Heart left ventricle (tissue), 16 donors: ENCODE measurements at regions not wholly inside any gene's neighbourhood (a gene's known extent, or its start where the extent isn't known, plus 50 kb on each side); places are given as distances from the start of the nearest gene placed in this dataset.

Experiments
- ATAC-seq, 4 donors: fragments of 200-7000 bp; cut with Tn5 transposase; one replicate each; pipeline ENCODE4 v1.9.1; 2020 to 2022; ENCODE audit warnings: moderate library complexity in 4 of 4, mild to moderate bottlenecking in 3 of 4, moderate number of reproducible peaks in 1 of 4
- DNase-seq, 5 donors: peaks; one replicate each; pipeline ENCODE4 v3.0.0-alpha.2; 2020
- H3K27ac ChIP-seq, 12 donors: fragments of 200-600 bp; sonication (generic) in 4 of 12; one replicate each; pipeline versions ENCODE4 v1.5.0 to v1.8.0; 2016 to 2022; ENCODE audit warnings: mild to moderate bottlenecking in 2 of 12
- H3K27me3 ChIP-seq, 9 donors: fragments of 200-600 bp; sonication (generic) in 2 of 9; one replicate each; pipeline versions ENCODE4 v1.5.1 to v1.8.0; 2016 to 2022; ENCODE audit warnings: mild to moderate bottlenecking in 3 of 9
- H3K36me3 ChIP-seq, 9 donors: fragments of 200-600 bp; sonication (generic) in 2 of 9; one replicate each; pipeline versions ENCODE4 v1.5.0 to v1.8.0; 2018 to 2022; ENCODE audit warnings: mild to moderate bottlenecking in 2 of 9
- H3K4me1 ChIP-seq, 12 donors: fragments of 200-600 bp; sonication (generic) in 4 of 12; one replicate each; pipeline versions ENCODE4 v1.5.0 to v1.8.0; 2016 to 2022; ENCODE audit warnings: mild to moderate bottlenecking in 3 of 12
- H3K4me3 ChIP-seq, 12 donors: fragments of 200-600 bp; sonication (generic) in 4 of 12; one replicate each; pipeline versions ENCODE4 v1.5.0 to v1.8.0; 2017 to 2022; ENCODE audit warnings: mild to moderate bottlenecking in 9 of 12, moderate library complexity in 4 of 12
- H3K9me3 ChIP-seq, 12 donors: fragments of 200-600 bp; sonication (generic) in 4 of 12; one replicate each; pipeline versions ENCODE4 v1.5.0 to v1.8.0; 2016 to 2022; ENCODE audit warnings: mild to moderate bottlenecking in 1 of 12
- POLR2A ChIP-seq, 2 donors: fragments of 450-650 bp; IDR thresholded peaks; one replicate each; pipeline ENCODE4 v1.6.1; 2017; ENCODE audit warnings: antibody characterized with exemption in 2 of 2, mild to moderate bottlenecking in 2 of 2, moderate library complexity in 2 of 2
- WGBS, 4 donors: extraction: QIAGEN DNeasy Blood & Tissue Kit in 2 of 4; methylation state at CpG; one replicate each; pipeline versions ENCODE4 v1.1.5 to v1.1.7; 2013 to 2018; 5-methylcytosine and 5-hydroxymethylcytosine counted together
- intact Hi-C, 10 donors: fragments of 100-400 bp; cut with DNase I; formaldehyde crosslinking; loops; one replicate each; pipeline versions ENCODE4 v1.11.1 to v1.14.2; 2022
- TF ChIP-seq, protein P1 (sequence below), 12 donors: fragments of 200-600 bp; sonication (generic) in 4 of 12; IDR thresholded peaks; one replicate each; pipeline versions ENCODE4 v1.5.0 to v1.8.0; 2018 to 2022; ENCODE audit warnings: antibody characterized with exemption in 12 of 12, mild to moderate bottlenecking in 5 of 12
- donor health status: ischemic (EF 13 %, LVEDD 7.1; RV severe dilation, severe dysfunction).
- donor health status: healthy with polysubstance abuse.
- donor health status: DM: no; HTN: yes; CAD: no.
- donor health status: DM: no; HTN: no; CAD: no.
- donor health status: ischemic (EF 25% LVEDD 6.9; RV normal size, moderate dysfunction).
- donor health status: ischemic (EF 25% LVEDD 5.7; RV mildly dilated, moderate dysfunction).
- donor health status: healthy.
- donor health status: DM: yes; HTN: yes; CAD: no.
- donor health status: ischemic (EF 35%, LVEDD 5.7; RV mildly dilated, moderate dysfunction).
- donor health status: nonischemic (EF 11% LVEDD 7.7; RV severe dilation, severe dysfunction).
- donor health status: DM: yes; HTN: yes; CAD: no.
- donor health status: PGD.
- donor health status: ischemic (EF 29% LVEDD 5.4; RV normal size, mild dysfunction).
- donor health status: nonischemic (EF 23%, LVEDD 6.1; RV moderate dilation, normal function).

DNA sequence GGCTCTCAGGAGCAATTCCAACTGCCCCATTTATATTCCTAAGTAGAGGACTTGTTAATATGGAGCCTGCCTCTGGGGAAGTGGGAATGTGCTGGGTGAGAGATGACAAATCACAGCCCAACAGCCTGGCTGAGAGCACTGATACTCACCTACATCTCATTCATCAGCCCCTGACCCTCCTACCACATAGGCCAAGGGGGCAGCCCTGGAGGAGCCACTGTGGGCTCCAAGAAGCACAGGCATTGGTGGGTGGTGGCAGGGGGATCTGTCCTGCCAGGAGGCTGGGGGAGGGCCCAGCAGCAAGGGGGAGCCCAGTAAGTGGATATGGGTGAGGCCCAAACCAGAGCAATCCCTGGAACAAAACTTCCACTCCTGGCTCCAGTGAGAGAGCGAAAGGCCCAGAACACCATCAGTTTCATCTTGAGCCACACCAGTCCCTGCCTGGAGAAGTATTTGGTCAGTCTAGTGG lies 79.7 kb downstream of the BUD13 start:
- intact Hi-C loops, result loop anchor here in 5 of 10 donors (5.0 to 10.0 kb wide), 6 partner anchors 236 to 1958 kb away; no protein-coding TSS in a partner anchor
- H3K27me3 ChIP-seq, result peaks cover 0 to 15% (median 0%) of the 10 kb centered on the region in 9 donors
- peak in 1 of 5 donors; percentile 9 for DNase-seq
- no peaks in the 10 kb centered on the region for H3K36me3 ChIP-seq
- ATAC-seq, result no peak
- no peak overlapping the region for H3K27ac ChIP-seq
- TF ChIP-seq, protein P1, sequence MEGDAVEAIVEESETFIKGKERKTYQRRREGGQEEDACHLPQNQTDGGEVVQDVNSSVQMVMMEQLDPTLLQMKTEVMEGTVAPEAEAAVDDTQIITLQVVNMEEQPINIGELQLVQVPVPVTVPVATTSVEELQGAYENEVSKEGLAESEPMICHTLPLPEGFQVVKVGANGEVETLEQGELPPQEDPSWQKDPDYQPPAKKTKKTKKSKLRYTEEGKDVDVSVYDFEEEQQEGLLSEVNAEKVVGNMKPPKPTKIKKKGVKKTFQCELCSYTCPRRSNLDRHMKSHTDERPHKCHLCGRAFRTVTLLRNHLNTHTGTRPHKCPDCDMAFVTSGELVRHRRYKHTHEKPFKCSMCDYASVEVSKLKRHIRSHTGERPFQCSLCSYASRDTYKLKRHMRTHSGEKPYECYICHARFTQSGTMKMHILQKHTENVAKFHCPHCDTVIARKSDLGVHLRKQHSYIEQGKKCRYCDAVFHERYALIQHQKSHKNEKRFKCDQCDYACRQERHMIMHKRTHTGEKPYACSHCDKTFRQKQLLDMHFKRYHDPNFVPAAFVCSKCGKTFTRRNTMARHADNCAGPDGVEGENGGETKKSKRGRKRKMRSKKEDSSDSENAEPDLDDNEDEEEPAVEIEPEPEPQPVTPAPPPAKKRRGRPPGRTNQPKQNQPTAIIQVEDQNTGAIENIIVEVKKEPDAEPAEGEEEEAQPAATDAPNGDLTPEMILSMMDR (IDR thresholded peaks at IDR 0.05), result no peak
- no peak for TF ChIP-seq POLR2A (IDR thresholded peaks at IDR 0.05)
- no peaks in the 10 kb centered on the region for H3K9me3 ChIP-seq
- H3K4me3 ChIP-seq, result no peak overlapping the region
- WGBS, 4 donors, result 85 to 100% (median 92%) methylated on average over 1 of the region's 1 CpG
- H3K4me1 ChIP-seq, result no peaks in the 10 kb centered on the region

DNA sequence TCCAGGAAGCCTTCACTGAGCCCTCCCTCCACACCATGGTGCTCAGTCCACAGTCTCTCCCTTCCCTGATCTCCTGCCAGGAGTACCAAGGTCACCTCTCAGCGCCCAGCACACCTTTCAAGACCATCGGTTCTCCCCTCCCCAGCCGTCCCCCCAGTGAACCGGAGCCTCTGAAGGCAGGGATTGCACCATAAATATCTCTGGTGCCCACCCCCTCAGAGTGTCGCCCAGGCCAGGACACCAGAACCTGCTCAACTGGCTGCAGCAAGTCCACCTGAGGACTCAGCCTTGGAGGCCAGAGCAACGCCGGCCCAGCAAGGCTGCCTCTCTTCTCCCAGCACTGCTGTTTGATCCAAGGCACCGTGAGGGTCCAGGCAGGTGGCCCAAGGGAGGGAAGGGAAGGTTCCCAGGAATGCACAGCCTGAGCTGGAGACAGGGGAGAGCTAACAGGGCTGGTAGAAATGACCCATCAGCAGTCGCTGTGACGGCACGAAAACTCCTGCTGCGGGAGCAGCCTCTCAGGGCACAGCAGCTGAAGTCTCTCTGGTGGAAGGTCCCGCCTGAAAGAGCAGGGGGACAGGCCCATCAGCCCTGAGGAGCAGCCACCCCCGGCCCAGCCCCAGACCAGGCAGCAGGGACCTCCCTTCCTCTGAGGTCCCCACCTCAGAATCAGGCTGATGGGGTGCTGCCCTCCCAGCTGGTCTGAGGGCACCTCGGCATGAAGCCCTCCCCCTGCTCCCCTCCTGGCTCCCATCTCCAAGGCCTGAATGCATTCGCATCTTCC lies 80.3 kb downstream of the BUD13 start:
- Histone ChIP-seq H3K27me3 (peaks cover 0 to 16% (median under 1%) of the 10 kb centered on the region in 9 donors), H3K9me3 (no peaks in the 10 kb centered on the region), H3K36me3 (no peaks in the 10 kb centered on the region), H3K4me3 (no peak overlapping the region), H3K4me1 (no peaks in the 10 kb centered on the region), H3K27ac (no peak overlapping the region)
- TF ChIP-seq, protein P1 (IDR thresholded peaks at IDR 0.05), result no peak
- no peak for TF ChIP-seq POLR2A (IDR thresholded peaks at IDR 0.05)
- WGBS, 4 donors, result 73 to 86% (median 74%) methylated on average over 16 of the region's 16 CpGs
- intact Hi-C loops, result loop anchor here in 5 of 10 donors (5.0 to 10.0 kb wide), 6 partner anchors 235 to 1958 kb away; no protein-coding TSS in a partner anchor
- peak in 1 of 5 donors; percentile 42 for DNase-seq
- no peak for ATAC-seq

DNA sequence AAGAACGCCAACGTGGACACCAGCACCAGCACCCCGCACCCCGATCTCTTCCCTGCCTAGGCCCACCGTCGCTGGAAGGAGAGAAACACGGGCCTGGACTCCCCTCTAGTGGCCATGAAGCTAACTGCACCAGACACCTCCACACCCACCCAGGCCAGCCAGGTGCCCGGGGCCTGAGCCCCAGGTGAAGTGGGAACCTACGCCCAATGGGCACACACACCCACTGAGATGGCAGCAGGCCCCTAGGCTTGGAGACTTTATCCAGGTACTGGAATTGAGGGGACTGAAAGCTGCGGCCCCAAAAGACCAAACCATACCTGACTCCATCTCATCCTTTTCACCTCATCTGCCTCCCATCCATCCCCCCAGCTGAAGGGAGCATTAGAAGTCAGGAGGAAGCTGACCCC lies 81.0 kb downstream of the BUD13 start:
- Histone ChIP-seq H3K9me3 (no peaks in the 10 kb centered on the region), H3K4me3 (no peak overlapping the region), H3K4me1 (no peaks in the 10 kb centered on the region), H3K27me3 (peaks cover 0 to 17% (median 4%) of the 10 kb centered on the region in 9 donors), H3K36me3 (no peaks in the 10 kb centered on the region), H3K27ac (no peak overlapping the region)
- DNase-seq (peak in 2 of 5 donors; percentile 30 to 58), ATAC-seq (peak in 3 of 4 donors; percentile 27 to 73 (median 46))
- WGBS, 4 donors, result 14 to 16% (median 14%) methylated on average over 10 of the region's 10 CpGs
- no peak for TF ChIP-seq POLR2A (IDR thresholded peaks at IDR 0.05)
- TF ChIP-seq, protein P1 (IDR thresholded peaks at IDR 0.05), result peak; percentile 59 to 80 (median 72)
- intact Hi-C loops, result loop anchor here in 5 of 10 donors (2.0 to 10.0 kb wide), 7 partner anchors 234 to 1957 kb away; no protein-coding TSS in a partner anchor

DNA sequence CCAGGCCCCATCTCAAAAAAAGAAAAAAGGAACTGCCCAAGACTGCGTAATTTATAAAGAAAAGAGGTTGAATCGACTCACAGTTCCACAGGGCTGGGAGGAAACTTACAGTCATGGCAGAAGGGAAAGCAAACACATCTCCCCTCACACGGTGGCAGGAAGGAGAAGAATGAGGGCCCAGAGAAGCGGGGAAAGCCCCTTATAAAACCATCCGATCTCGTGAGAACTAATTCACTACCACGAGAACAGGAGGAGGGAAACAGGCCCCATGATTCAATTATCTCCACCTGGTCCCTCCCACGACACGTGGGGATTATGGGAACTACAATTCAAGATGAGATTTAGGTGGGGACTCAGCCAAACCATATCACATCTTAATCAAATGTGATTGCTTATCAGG lies 82.2 kb downstream of the BUD13 start:
- intact Hi-C loops, result loop anchor here in 5 of 10 donors (2.0 to 10.0 kb wide), 7 partner anchors 233 to 1956 kb away; no protein-coding TSS in a partner anchor
- DNase-seq, result no peak
- 72 to 77% (median 75%) methylated on average over 9 of the region's 9 CpGs for WGBS, 4 donors

More for the DNA sequence above, 82.2 kb downstream of the BUD13 start:
- Histone ChIP-seq H3K36me3 (no peaks in the 10 kb centered on the region), H3K27ac (no peak overlapping the region), H3K4me1 (no peaks in the 10 kb centered on the region), H3K27me3 (peaks cover 0 to 17% (median 4%) of the 10 kb centered on the region in 9 donors), H3K4me3 (no peak overlapping the region), H3K9me3 (no peaks in the 10 kb centered on the region)
- no peak for ATAC-seq
- TF ChIP-seq POLR2A (IDR thresholded peaks at IDR 0.05), result no peak
- TF ChIP-seq, protein P1 (IDR thresholded peaks at IDR 0.05), result no peak
